Activated CD4-positive, alpha-beta T cell treated with anti-CD3 and anti-CD28 coated beads for 1 hour (primary cell): ENCODE measurements at regions not wholly inside any gene's neighbourhood (a gene's known extent, or its start where the extent isn't known, plus 50 kb on each side); places are given as distances from the start of the nearest gene placed in this dataset.

Experiments
- DNase-seq: peaks from one replicate; pipeline ENCODE4 v3.0.0-alpha.2; 2020

- DNase-seq, result no peak
Measured at GRCh38 chr13:99819967-99820366, 151.6 kb downstream of the ZIC5 start.

- DNase-seq, result no peak
Measured at GRCh38 chr13:99816321-99816720, 155.2 kb downstream of the ZIC5 start.

GRCh38 chr13:99813336-99814095 is 158.1 kb downstream of the ZIC5 start:
- DNase-seq, result no peak

- no peak for DNase-seq
Measured at GRCh38 chr13:99812625-99813024, 158.9 kb downstream of the ZIC5 start.

GRCh38 chr13:99811067-99811700 is 160.4 kb downstream of the ZIC5 start:
- DNase-seq, result no peak

GRCh38 chr13:99809926-99810325 is 161.6 kb downstream of the ZIC5 start:
- DNase-seq, result no peak

GRCh38 chr13:99809496-99809895 is 162.1 kb downstream of the ZIC5 start:
- DNase-seq, result no peak

- no peak for DNase-seq
Measured at GRCh38 chr13:99808786-99809185, 162.8 kb downstream of the ZIC5 start.

- no peak for DNase-seq
Measured at GRCh38 chr13:99806671-99807070, 164.9 kb downstream of the ZIC5 start.

GRCh38 chr13:99805361-99805760 is 166.2 kb downstream of the ZIC5 start:
- no peak for DNase-seq

GRCh38 chr13:99803141-99803540 is 168.4 kb downstream of the ZIC5 start:
- no peak for DNase-seq

- no peak for DNase-seq
Measured at GRCh38 chr13:99802416-99802815, 169.2 kb downstream of the ZIC5 start.

- no peak for DNase-seq
Measured at GRCh38 chr13:99800951-99801350, 170.6 kb downstream of the ZIC5 start.

- DNase-seq, result no peak
Measured at GRCh38 chr13:99800011-99800410, 171.6 kb downstream of the ZIC5 start.

GRCh38 chr13:99798756-99799155 is 172.8 kb downstream of the ZIC5 start:
- DNase-seq, result no peak

- no peak for DNase-seq
Measured at GRCh38 chr13:99797691-99798090, 173.9 kb downstream of the ZIC5 start.

- no peak for DNase-seq
Measured at GRCh38 chr13:99796175-99796819, 175.3 kb downstream of the ZIC5 start.

- no peak for DNase-seq
Measured at GRCh38 chr13:99792079-99792921, 179.3 kb downstream of the ZIC5 start.

GRCh38 chr13:99782669-99783068 is 188.9 kb downstream of the ZIC5 start:
- DNase-seq, result no peak

- no peak for DNase-seq
Measured at GRCh38 chr13:99778500-99778899, 193.1 kb downstream of the ZIC5 start.

- no peak for DNase-seq
Measured at GRCh38 chr13:99777873-99778272, 193.7 kb downstream of the ZIC5 start.

- no peak for DNase-seq
Measured at GRCh38 chr13:99774644-99775043, 196.9 kb downstream of the ZIC5 start.

- no peak for DNase-seq
Measured at GRCh38 chr13:99768986-99769385, 202.6 kb downstream of the ZIC5 start.
